IMR-90 (cell line): ENCODE measurements at regions not wholly inside any gene's neighbourhood (a gene's known extent, or its start where the extent isn't known, plus 50 kb on each side); places are given as distances from the start of the nearest gene placed in this dataset.

Experiments used
- BHLHE40 ChIP-seq: fragments of 150-350 bp; IDR thresholded peaks from 2 replicates; pipeline ENCODE4 v1.6.1; 2016; ENCODE audit warnings: mild to moderate bottlenecking, low read depth, low read length
- POLR2A ChIP-seq: IDR thresholded peaks from 2 replicates; pipeline ENCODE4 v1.6.1; 2012; ENCODE audit warnings: mild to moderate bottlenecking, low read depth, low read length
- RAD21 ChIP-seq: IDR thresholded peaks from 2 replicates; pipeline ENCODE4 v1.6.1; 2012; ENCODE audit warnings: low read length, improper control_type of control experiment
- RCOR1 ChIP-seq: IDR thresholded peaks from 2 replicates; pipeline ENCODE4 v1.6.1; 2012; ENCODE audit warnings: mild to moderate bottlenecking, low read length, improper control_type of control experiment; ENCODE audit not compliant: insufficient replicate concordance
- RFX5 ChIP-seq: IDR thresholded peaks from 2 replicates; pipeline ENCODE4 v1.8.0; 2012; ENCODE audit warnings: low read depth, mild to moderate bottlenecking, low read length, moderate library complexity
- SMC3 ChIP-seq: fragments of 150-350 bp; IDR thresholded peaks from 2 replicates; pipeline ENCODE4 v1.6.1; 2016; ENCODE audit warnings: low read depth, mild to moderate bottlenecking, antibody characterized with exemption, low read length, moderate library complexity
- TF ChIP-seq, protein P1 (sequence below): conservative IDR thresholded peaks from 2 replicates; pipeline ENCODE4 v1.5.1; 2012; ENCODE audit warnings: mild to moderate bottlenecking, low read depth, low read length, improper control_type of control experiment
- TF ChIP-seq, protein P2 (sequence below): fragments of 150-350 bp; IDR thresholded peaks from 2 replicates; pipeline ENCODE4 v1.6.1; 2016; ENCODE audit warnings: low read depth, mild to moderate bottlenecking, low read length, moderate library complexity, borderline replicate concordance
- TF ChIP-seq, protein P3 (sequence below): fragments of 150-350 bp; IDR thresholded peaks from 2 replicates; pipeline ENCODE4 v1.6.1; 2017; ENCODE audit warnings: mild to moderate bottlenecking, antibody characterized with exemption, low read length, low read depth

DNA sequence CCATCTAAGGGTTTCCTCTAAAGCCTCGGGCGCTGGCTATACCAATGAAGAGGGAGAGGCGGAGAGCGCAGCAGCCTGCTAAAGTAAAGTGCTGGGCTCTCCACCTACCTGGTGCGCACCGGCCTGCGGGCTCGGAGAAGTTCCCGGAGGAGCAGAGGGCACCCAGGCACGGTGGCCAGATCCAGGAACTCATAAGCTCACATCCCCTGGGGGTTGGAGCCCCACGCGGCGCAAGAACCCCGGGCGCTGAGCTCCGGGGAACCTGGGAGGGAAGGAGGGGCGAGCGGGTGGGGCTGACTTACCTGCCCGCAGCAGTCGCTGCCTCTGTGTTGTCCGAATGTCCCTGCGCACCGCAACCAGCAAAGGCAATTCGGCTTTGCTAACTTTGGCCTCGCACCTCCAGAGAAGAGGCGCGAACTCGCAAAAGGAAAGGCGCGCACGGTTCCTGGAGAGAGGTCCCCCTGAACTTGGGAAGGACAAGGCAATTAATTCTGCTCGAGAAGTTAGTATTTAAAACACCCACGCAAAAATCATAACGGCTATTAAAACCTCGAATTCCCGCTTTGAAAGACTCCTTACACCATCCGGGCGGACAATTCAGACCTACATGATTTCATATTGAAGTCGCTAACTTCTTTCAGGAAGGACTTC lies 127.6 kb upstream of the C11orf58 start:
- TF ChIP-seq, protein P1, sequence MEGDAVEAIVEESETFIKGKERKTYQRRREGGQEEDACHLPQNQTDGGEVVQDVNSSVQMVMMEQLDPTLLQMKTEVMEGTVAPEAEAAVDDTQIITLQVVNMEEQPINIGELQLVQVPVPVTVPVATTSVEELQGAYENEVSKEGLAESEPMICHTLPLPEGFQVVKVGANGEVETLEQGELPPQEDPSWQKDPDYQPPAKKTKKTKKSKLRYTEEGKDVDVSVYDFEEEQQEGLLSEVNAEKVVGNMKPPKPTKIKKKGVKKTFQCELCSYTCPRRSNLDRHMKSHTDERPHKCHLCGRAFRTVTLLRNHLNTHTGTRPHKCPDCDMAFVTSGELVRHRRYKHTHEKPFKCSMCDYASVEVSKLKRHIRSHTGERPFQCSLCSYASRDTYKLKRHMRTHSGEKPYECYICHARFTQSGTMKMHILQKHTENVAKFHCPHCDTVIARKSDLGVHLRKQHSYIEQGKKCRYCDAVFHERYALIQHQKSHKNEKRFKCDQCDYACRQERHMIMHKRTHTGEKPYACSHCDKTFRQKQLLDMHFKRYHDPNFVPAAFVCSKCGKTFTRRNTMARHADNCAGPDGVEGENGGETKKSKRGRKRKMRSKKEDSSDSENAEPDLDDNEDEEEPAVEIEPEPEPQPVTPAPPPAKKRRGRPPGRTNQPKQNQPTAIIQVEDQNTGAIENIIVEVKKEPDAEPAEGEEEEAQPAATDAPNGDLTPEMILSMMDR: no peak
- TF ChIP-seq RFX5: no peak
- no peak for TF ChIP-seq BHLHE40
- TF ChIP-seq POLR2A: no peak
- TF ChIP-seq, protein P2, sequence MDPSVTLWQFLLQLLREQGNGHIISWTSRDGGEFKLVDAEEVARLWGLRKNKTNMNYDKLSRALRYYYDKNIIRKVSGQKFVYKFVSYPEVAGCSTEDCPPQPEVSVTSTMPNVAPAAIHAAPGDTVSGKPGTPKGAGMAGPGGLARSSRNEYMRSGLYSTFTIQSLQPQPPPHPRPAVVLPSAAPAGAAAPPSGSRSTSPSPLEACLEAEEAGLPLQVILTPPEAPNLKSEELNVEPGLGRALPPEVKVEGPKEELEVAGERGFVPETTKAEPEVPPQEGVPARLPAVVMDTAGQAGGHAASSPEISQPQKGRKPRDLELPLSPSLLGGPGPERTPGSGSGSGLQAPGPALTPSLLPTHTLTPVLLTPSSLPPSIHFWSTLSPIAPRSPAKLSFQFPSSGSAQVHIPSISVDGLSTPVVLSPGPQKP: no peak
- TF ChIP-seq, protein P3, sequence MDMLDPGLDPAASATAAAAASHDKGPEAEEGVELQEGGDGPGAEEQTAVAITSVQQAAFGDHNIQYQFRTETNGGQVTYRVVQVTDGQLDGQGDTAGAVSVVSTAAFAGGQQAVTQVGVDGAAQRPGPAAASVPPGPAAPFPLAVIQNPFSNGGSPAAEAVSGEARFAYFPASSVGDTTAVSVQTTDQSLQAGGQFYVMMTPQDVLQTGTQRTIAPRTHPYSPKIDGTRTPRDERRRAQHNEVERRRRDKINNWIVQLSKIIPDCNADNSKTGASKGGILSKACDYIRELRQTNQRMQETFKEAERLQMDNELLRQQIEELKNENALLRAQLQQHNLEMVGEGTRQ: no peak
- TF ChIP-seq RAD21: no peak
- TF ChIP-seq RCOR1: no peak
- TF ChIP-seq SMC3: no peak
